Endodermal cell (in vitro differentiated cells): ENCODE measurements at regions not wholly inside any gene's neighbourhood (a gene's known extent, or its start where the extent isn't known, plus 50 kb on each side); places are given as distances from the start of the nearest gene placed in this dataset.

Experiments used
- DNase-seq: peaks from one replicate; pipeline ENCODE4 v3.0.0-alpha.2; 2017
- H3K27ac ChIP-seq: 2 replicates; pipeline ENCODE4 v1.5.1; 2013; ENCODE audit warnings: mild to moderate bottlenecking, low read depth, low read length, moderate library complexity
- H3K27me3 ChIP-seq: 2 replicates; pipeline ENCODE4 v1.6.1; 2013; ENCODE audit warnings: mild to moderate bottlenecking, low read length, moderate library complexity; ENCODE audit not compliant: insufficient read depth, control insufficient read depth, poor library complexity, severe bottlenecking
- H3K36me3 ChIP-seq: 2 replicates; pipeline ENCODE4 v1.7.0; 2013; ENCODE audit warnings: mild to moderate bottlenecking, low read length, moderate library complexity; ENCODE audit not compliant: control insufficient read depth, insufficient read depth
- H3K4me1 ChIP-seq: one replicate; pipeline ENCODE4 v1.7.0; 2013; ENCODE audit warnings: low read length; ENCODE audit not compliant: control insufficient read depth, insufficient read depth
- H3K4me3 ChIP-seq: 2 replicates; pipeline ENCODE4 v1.5.1; 2013; ENCODE audit warnings: mild to moderate bottlenecking, low read length, moderate library complexity
- H3K9ac ChIP-seq: 2 replicates; pipeline ENCODE4 v1.6.1; 2013; ENCODE audit warnings: mild to moderate bottlenecking, low read length, moderate library complexity; ENCODE audit not compliant: poor library complexity, severe bottlenecking; ENCODE audit errors: extremely low read depth
- H3K9me3 ChIP-seq: 2 replicates; pipeline ENCODE4 v1.6.1; 2013; ENCODE audit warnings: mild to moderate bottlenecking, low read length, moderate library complexity; ENCODE audit not compliant: control insufficient read depth
- H3K27ac Mint-ChIP-seq: 2 replicates; pipeline ENCODE4 v1.8.0; 2020; ENCODE audit warnings: mixed read lengths
- H3K27me3 Mint-ChIP-seq: 2 replicates; pipeline ENCODE4 v1.8.0; 2021; ENCODE audit warnings: mild to moderate bottlenecking, mixed read lengths; ENCODE audit not compliant: insufficient read depth
- H3K36me3 Mint-ChIP-seq: 2 replicates; pipeline ENCODE4 v1.8.0; 2020; ENCODE audit warnings: low read depth, mixed read lengths
- H3K4me1 Mint-ChIP-seq: 2 replicates; pipeline ENCODE4 v1.8.0; 2020; ENCODE audit warnings: mixed read lengths
- H3K4me3 Mint-ChIP-seq: 2 replicates; pipeline ENCODE4 v1.8.0; 2020; ENCODE audit warnings: mild to moderate bottlenecking, moderate library complexity, mixed read lengths
- H3K9me3 Mint-ChIP-seq: 2 replicates; pipeline ENCODE4 v1.8.0; 2020; ENCODE audit warnings: mild to moderate bottlenecking, mixed read lengths
- WGBS, 2 experiments: methylation state at CpG; one replicate each; pipeline versions ENCODE4 v1.1.5 to v1.1.7; 2013; ENCODE audit warnings: missing lambda C conversion rate in 2 of 2, mixed read lengths in 1 of 2; ENCODE audit not compliant: insufficient coverage in 1 of 2, insufficient read length in 1 of 2; 5-methylcytosine and 5-hydroxymethylcytosine counted together
- TF ChIP-seq, protein P1 (sequence below): fragments of 200-600 bp; sonication (generic); conservative IDR thresholded peaks from 2 replicates; pipeline ENCODE4 v1.5.0; 2021; ENCODE audit warnings: antibody characterized with exemption, mild to moderate bottlenecking

DNA sequence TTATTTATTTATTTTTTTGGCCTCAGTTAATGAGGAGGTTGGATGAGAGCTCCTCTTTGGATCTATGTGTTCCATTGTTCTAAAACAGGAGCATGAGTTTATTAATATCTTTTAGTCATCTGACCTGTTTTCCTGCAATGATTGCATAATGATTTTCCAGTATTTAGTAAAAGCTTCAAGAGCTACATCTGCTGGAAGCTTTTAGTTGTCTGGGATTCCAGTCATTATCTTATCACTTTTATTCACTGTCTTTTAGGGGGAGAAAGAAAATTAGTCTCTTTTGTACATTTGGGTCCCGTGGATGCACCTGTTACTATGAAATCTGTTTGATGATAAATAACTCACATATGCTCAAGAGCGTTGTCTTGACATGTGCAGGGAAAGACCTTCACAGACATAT is 1270.0 kb downstream of the ROBO1 start:
- Mint-ChIP-seq H3K4me3 (no peak overlapping the region), H3K27me3 (no peaks in the 10 kb centered on the region), H3K4me1 (no peaks in the 10 kb centered on the region), H3K9me3 (peaks cover 1% of the 10 kb centered on the region), H3K27ac (no peak overlapping the region), H3K36me3 (no peaks in the 10 kb centered on the region)
- H3K9ac ChIP-seq, result no peak overlapping the region
- no peaks in the 10 kb centered on the region for H3K27me3 ChIP-seq
- TF ChIP-seq, protein P1, sequence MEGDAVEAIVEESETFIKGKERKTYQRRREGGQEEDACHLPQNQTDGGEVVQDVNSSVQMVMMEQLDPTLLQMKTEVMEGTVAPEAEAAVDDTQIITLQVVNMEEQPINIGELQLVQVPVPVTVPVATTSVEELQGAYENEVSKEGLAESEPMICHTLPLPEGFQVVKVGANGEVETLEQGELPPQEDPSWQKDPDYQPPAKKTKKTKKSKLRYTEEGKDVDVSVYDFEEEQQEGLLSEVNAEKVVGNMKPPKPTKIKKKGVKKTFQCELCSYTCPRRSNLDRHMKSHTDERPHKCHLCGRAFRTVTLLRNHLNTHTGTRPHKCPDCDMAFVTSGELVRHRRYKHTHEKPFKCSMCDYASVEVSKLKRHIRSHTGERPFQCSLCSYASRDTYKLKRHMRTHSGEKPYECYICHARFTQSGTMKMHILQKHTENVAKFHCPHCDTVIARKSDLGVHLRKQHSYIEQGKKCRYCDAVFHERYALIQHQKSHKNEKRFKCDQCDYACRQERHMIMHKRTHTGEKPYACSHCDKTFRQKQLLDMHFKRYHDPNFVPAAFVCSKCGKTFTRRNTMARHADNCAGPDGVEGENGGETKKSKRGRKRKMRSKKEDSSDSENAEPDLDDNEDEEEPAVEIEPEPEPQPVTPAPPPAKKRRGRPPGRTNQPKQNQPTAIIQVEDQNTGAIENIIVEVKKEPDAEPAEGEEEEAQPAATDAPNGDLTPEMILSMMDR, result no peak
- no peaks in the 10 kb centered on the region for H3K9me3 ChIP-seq
- H3K27ac ChIP-seq, result no peak overlapping the region
- no peaks in the 10 kb centered on the region for H3K36me3 ChIP-seq
- 95 to 100% methylated on average over 2 of the region's 2 CpGs for WGBS, 2 experiments
- no peaks in the 10 kb centered on the region for H3K4me1 ChIP-seq
- H3K4me3 ChIP-seq, result no peak overlapping the region
- no peak for DNase-seq

DNA sequence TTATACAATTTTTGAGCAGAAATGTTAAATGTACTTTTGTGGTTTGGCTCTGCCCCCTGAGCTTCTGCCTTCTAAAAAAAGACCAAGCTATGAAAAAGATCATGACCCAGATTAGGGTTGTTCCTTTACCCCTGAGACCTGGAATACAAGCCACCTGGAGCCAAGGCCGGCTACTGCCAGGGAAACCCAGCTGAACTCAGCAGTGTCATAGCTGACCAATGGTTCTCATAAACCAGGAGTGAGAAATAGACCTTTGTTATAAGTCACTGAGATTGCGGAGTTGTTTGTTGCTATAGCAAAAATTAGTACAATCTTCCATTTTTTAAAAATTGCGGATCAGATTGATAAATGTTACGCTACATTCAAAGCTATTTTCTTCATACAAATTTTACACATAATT is 1261.7 kb downstream of the ROBO1 start:
- Mint-ChIP-seq H3K36me3 (no peaks in the 10 kb centered on the region), H3K4me3 (no peak overlapping the region), H3K4me1 (peaks cover 15% of the 10 kb centered on the region), H3K27me3 (no peaks in the 10 kb centered on the region), H3K27ac (no peak overlapping the region), H3K9me3 (peaks cover 5% of the 10 kb centered on the region)
- no peak overlapping the region for H3K4me3 ChIP-seq
- no peak overlapping the region for H3K9ac ChIP-seq
- H3K27ac ChIP-seq, result no peak overlapping the region
- no peak for DNase-seq
- H3K36me3 ChIP-seq, result no peaks in the 10 kb centered on the region
- no peaks in the 10 kb centered on the region for H3K4me1 ChIP-seq
- H3K27me3 ChIP-seq, result no peaks in the 10 kb centered on the region
- TF ChIP-seq, protein P1, result no peak
- WGBS, 2 experiments, result 85 to 88% methylated on average over 3 to 4 of the region's 4 CpGs
- no peaks in the 10 kb centered on the region for H3K9me3 ChIP-seq

DNA sequence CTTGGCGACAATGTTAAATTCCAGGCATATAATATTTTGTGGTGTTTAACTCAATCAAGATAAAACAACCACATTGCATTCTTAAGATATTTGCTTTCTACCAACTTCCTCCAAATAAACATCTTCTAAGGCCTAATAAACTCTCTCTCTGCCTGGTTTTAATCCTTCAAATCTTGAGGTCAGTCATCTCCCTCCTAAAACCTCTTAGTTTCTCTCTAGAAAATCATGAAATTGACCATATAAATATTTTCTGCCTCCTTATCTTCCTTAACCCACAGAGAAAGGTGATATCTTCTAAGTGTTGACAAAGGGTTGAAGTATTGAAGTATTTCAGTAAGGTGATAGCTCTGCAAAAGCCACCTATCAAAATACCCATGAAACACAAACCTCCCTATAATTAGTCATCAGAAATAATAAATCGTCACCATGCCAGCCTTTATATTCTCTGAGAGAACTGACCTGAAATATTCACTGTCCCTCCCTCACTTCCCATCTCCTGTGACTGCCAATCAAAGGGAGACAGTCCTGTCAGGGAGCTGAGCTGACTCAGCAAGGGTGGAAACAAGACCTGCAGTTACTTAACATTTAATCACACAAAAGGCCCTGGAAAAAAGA is 1261.1 kb downstream of the ROBO1 start:
- H3K4me1 Mint-ChIP-seq, result peaks cover 15% of the 10 kb centered on the region
- no peak overlapping the region for H3K27ac Mint-ChIP-seq
- Histone ChIP-seq H3K27me3 (no peaks in the 10 kb centered on the region), H3K4me1 (no peaks in the 10 kb centered on the region), H3K9ac (no peak overlapping the region), H3K9me3 (no peaks in the 10 kb centered on the region), H3K36me3 (no peaks in the 10 kb centered on the region), H3K4me3 (no peak overlapping the region), H3K27ac (no peak overlapping the region)
- H3K9me3 Mint-ChIP-seq, result peaks cover 5% of the 10 kb centered on the region
- no peak overlapping the region for H3K4me3 Mint-ChIP-seq
- no peak for DNase-seq
- no peaks in the 10 kb centered on the region for H3K27me3 Mint-ChIP-seq
- TF ChIP-seq, protein P1, result no peak
- WGBS, 2 experiments, result 77% methylated on average over 2 of the region's 2 CpGs; no CpG with 5 or more reads in 1 of the 2 experiments
- H3K36me3 Mint-ChIP-seq, result no peaks in the 10 kb centered on the region
